GM12878 (cell line): ENCODE measurements at regions not wholly inside any gene's neighbourhood (a gene's known extent, or its start where the extent isn't known, plus 50 kb on each side); places are given as distances from the start of the nearest gene placed in this dataset.
"Not testable (repeated sequence)": the region's sequence is repeated elsewhere in the genome, so short reads cannot be mapped to it uniquely, and the experiment has no call there.

Experiments
- ATAC-seq: fragments of 200-7000 bp; cut with Tn5 transposase; 3 replicates; pipeline ENCODE4 v1.9.1; 2020; ENCODE audit warnings: mild to moderate bottlenecking, moderate library complexity
- BruUV-seq: library from RNA; stranded (reverse); fragments of 400-500 nt; replicated peaks from 2 replicates; lab custom pipeline; 2021; lab: Mats Ljungman, UMichigan
- CTCF ChIA-PET: fragments of 300-600 bp; sonication (Branson Sonifier 250); formaldehyde crosslinking; extraction: SDS; loops from one replicate; lab custom pipeline; 2021; ENCODE audit warnings: inconsistent platforms; lab: Yijun Ruan, JAX
- POLR2A ChIA-PET: fragments of 350-600 bp; formaldehyde crosslinking; extraction: SDS; loops from one replicate; lab custom pipeline; 2021; ENCODE audit warnings: inconsistent platforms; lab: Charles Lee
- RAD21 ChIA-PET: fragments of 300-600 bp; sonication (Branson Sonifier 250); formaldehyde crosslinking; loops from one replicate; lab custom pipeline; 2023; ENCODE audit warnings: antibody characterized with exemption; ENCODE audit not compliant: unreplicated experiment; lab: Charles Lee
- SMC1A ChIA-PET: fragments of 300-600 bp; sonication (Branson Sonifier 250); formaldehyde crosslinking; loops from one replicate; lab custom pipeline; 2023; ENCODE audit not compliant: unreplicated experiment, uncharacterized antibody; lab: Charles Lee
- DNase-seq: peaks from one replicate; pipeline ENCODE4 v3.0.0-alpha.2; 2011; ENCODE audit warnings: low read depth, low spot score
- FAIRE-seq: peaks from 3 replicates; lab custom pipeline; 2011; peaks lifted over from hg19 to GRCh38; lab: Jason Lieb, UNC
- H2AFZ ChIP-seq: 2 replicates; pipeline ENCODE4 v1.6.0; 2011; ENCODE audit warnings: low read depth, low read length, control low read depth; ENCODE audit not compliant: control insufficient read depth
- H3K27ac ChIP-seq: 2 replicates; pipeline ENCODE4 v1.5.1; 2011; ENCODE audit warnings: control low read depth; ENCODE audit not compliant: control insufficient read depth, insufficient read depth
- H3K27me3 ChIP-seq, 2 experiments: replicated peaks in 1 of 2; 2 replicates each; pipeline versions ENCODE4 v1.6.0 to v1.6.1; 2011; ENCODE audit warnings: low read length in 1 of 2; ENCODE audit not compliant: control insufficient read depth in 2 of 2, insufficient read depth in 2 of 2
- H3K36me3 ChIP-seq, 2 experiments: 2 replicates each; pipeline ENCODE4 v1.5.1; 2011; ENCODE audit warnings: low read length in 1 of 2; ENCODE audit not compliant: control insufficient read depth in 2 of 2, insufficient read depth in 2 of 2
- H3K4me1 ChIP-seq: 2 replicates; pipeline ENCODE4 v1.6.1; 2011; ENCODE audit warnings: mild to moderate bottlenecking, low read length, moderate library complexity, mixed read lengths; ENCODE audit not compliant: control insufficient read depth, insufficient read depth
- H3K4me2 ChIP-seq: 2 replicates; pipeline ENCODE4 v1.6.0; 2011; ENCODE audit warnings: control low read depth; ENCODE audit not compliant: control insufficient read depth, insufficient read depth
- H3K4me3 ChIP-seq: fragments of 200-600 bp; sonication (generic); 2 replicates; pipeline ENCODE4 v1.5.1; 2016
- H3K79me2 ChIP-seq: 2 replicates; pipeline ENCODE4 v1.6.0; 2011; ENCODE audit warnings: low read length; ENCODE audit not compliant: control insufficient read depth, insufficient read depth
- H3K9ac ChIP-seq: 2 replicates; pipeline ENCODE4 v1.8.0; 2011; ENCODE audit warnings: low read length, control low read depth, mixed read lengths; ENCODE audit not compliant: control insufficient read depth, insufficient read depth
- H3K9me3 ChIP-seq: replicated peaks from 3 replicates; pipeline ENCODE4 v1.5.1; 2011; ENCODE audit warnings: mild to moderate bottlenecking, low read length; ENCODE audit not compliant: control insufficient read depth, insufficient read depth
- H4K20me1 ChIP-seq: 2 replicates; pipeline ENCODE4 v1.6.0; 2011; ENCODE audit not compliant: control insufficient read depth, insufficient read depth
- DPF2 ChIP-seq: fragments of 450-650 bp; IDR thresholded peaks from 2 replicates; pipeline ENCODE4 v1.6.1; 2017; ENCODE audit warnings: mild to moderate bottlenecking
- EED ChIP-seq: sonication (generic); IDR thresholded peaks from 2 replicates; pipeline ENCODE4 v1.6.1; 2016; ENCODE audit warnings: antibody characterized with exemption, low read depth
- EP300 ChIP-seq, 2 experiments: fragments of 150-350 bp in 1 of 2; IDR thresholded peaks; 2 replicates each; pipeline ENCODE4 v1.6.1; 2011 to 2012; ENCODE audit warnings: low read depth in 2 of 2, low read length in 2 of 2, borderline replicate concordance in 1 of 2, improper control_type of control experiment in 1 of 2, inconsistent platforms in 1 of 2; ENCODE audit not compliant: control insufficient read depth in 1 of 2
- HDAC2 ChIP-seq: fragments of 200-600 bp; sonication (generic); IDR thresholded peaks from 2 replicates; pipeline ENCODE4 v1.6.1; 2017
- IKZF1 ChIP-seq: fragments of 450-650 bp; conservative IDR thresholded peaks from 2 replicates; pipeline ENCODE4 v1.6.1; 2017; ENCODE audit warnings: antibody characterized with exemption, mild to moderate bottlenecking
- NBN ChIP-seq: fragments of 450-650 bp; IDR thresholded peaks from 2 replicates; pipeline ENCODE4 v1.6.1; 2016
- NFYB ChIP-seq: IDR thresholded peaks from 2 replicates; pipeline ENCODE4 v1.6.1; 2011; ENCODE audit warnings: low read depth, mild to moderate bottlenecking, low read length, improper control_type of control experiment, moderate library complexity; ENCODE audit not compliant: insufficient read depth
- NR2F1 ChIP-seq: fragments of 450-650 bp; conservative IDR thresholded peaks from 2 replicates; pipeline ENCODE4 v1.6.1; 2017; ENCODE audit warnings: mild to moderate bottlenecking
- RB1 ChIP-seq: fragments of 450-650 bp; formaldehyde crosslinking; IDR thresholded peaks from 2 replicates; pipeline ENCODE4 v1.6.1; 2017; ENCODE audit warnings: mild to moderate bottlenecking, borderline replicate concordance
- SREBF1 ChIP-seq: IDR thresholded peaks from 2 replicates; pipeline ENCODE4 v1.6.1; 2012; ENCODE audit warnings: mild to moderate bottlenecking, low read length
- WGBS: methylation state at CpG from one replicate; pipeline ENCODE4 v1.1.6; 2016; ENCODE audit warnings: low lambda C conversion rate; ENCODE audit not compliant: insufficient replicate concordance, insufficient coverage; ENCODE audit errors: missing lambda C conversion rate; 5-methylcytosine and 5-hydroxymethylcytosine counted together
- in situ Hi-C: fragments of 300-500 bp; cut with MboI; formaldehyde crosslinking; loops from 9 replicates; pipeline ENCODE4 v1.14.3; 2018; ENCODE audit warnings: mixed read lengths
- intact Hi-C: fragments of 100-400 bp; cut with micrococcal nuclease; formaldehyde crosslinking; loops from one replicate; pipeline ENCODE4 v1.14.2; 2022; ENCODE audit not compliant: unreplicated experiment
- TF ChIP-seq, protein P1 (sequence below): IDR thresholded peaks from 2 replicates; pipeline ENCODE4 v1.6.1; 2012; ENCODE audit warnings: low read depth, low read length, improper control_type of control experiment
- TF ChIP-seq, protein P2 (sequence below): IDR thresholded peaks from 2 replicates; pipeline ENCODE4 v1.6.1; 2012; ENCODE audit warnings: low read depth, low read length, improper control_type of control experiment

DNA sequence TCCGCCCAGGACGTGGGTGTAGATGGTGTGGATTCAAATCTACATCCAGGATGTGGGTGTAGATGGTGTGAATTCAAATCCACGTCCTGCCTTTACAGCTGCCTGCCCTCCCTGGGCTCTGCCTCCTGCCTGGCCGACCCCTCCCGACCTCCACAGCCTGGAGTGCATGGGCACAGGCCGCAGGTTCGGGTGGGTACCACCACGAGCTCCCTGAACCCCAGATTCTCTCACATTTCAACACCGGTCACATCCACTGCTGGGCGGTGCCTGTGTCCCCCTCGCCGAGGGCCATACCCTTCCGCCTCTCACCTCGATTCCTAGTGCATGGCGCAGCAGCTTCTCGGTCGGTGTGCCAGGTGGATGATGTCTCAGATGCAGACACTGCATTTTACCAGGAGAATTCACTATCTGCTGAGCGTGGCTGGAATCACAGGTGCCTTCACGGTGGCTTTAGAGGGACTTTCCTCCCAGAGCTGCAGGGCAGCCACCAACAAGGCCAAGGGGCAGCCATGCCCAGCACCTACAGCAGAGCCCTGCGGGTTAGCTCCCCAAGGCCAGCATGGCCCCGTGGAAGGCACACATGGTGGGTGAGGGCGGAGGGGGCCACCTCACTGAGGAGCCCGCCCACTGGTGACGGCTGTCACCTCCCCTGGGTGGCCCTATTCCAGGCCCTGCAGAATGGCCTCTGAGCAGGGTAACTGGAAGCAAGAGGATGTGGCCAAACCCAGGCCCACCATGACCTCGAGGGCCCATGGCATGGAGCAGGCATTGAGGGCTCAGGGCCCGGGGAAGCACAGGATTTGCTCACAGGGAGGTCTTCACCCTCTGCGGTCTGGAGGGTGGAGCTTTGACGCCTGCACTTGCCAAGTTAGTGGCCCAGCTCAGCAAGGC is 638.5 kb downstream of the TBC1D22A start:
- FAIRE-seq (no peak), DNase-seq (no peak), ATAC-seq (no peak)
- no peaks in the 10 kb centered on the region; the same call in 2 of the 3 replicates for H3K9me3 ChIP-seq
- H3K4me3 ChIP-seq: no peak overlapping the region
- in situ Hi-C loops: no loop called here
- H4K20me1 ChIP-seq: no peaks in the 10 kb centered on the region
- H3K9ac ChIP-seq: no peak overlapping the region
- WGBS: 28% methylated on average over 27 of the region's 28 CpGs
- ChIA-PET RAD21 (no interaction called here), POLR2A (no interaction called here), CTCF (interaction anchor here (0.6 kb wide), 1 partner anchor 1224 kb away, joined by 3 read pairs; no protein-coding TSS in a partner anchor), SMC1A (no interaction called here)
- no peaks in the 10 kb centered on the region for H3K4me1 ChIP-seq
- H3K27ac ChIP-seq: no peak overlapping the region
- H3K36me3 ChIP-seq: no peaks in the 10 kb centered on the region
- intact Hi-C loops: loop anchor here (10.0 kb wide), 1 partner anchor 1094 kb away; no protein-coding TSS in a partner anchor
- H3K27me3 ChIP-seq: no peaks in the 10 kb centered on the region
- no peak overlapping the region for H3K4me2 ChIP-seq
- TF ChIP-seq HDAC2: no peak
- TF ChIP-seq IKZF1: no peak
- TF ChIP-seq, protein P1, sequence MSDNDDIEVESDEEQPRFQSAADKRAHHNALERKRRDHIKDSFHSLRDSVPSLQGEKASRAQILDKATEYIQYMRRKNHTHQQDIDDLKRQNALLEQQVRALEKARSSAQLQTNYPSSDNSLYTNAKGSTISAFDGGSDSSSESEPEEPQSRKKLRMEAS: no peak
- TF ChIP-seq NFYB: no peak
- no peak for TF ChIP-seq RB1
- TF ChIP-seq, protein P2, sequence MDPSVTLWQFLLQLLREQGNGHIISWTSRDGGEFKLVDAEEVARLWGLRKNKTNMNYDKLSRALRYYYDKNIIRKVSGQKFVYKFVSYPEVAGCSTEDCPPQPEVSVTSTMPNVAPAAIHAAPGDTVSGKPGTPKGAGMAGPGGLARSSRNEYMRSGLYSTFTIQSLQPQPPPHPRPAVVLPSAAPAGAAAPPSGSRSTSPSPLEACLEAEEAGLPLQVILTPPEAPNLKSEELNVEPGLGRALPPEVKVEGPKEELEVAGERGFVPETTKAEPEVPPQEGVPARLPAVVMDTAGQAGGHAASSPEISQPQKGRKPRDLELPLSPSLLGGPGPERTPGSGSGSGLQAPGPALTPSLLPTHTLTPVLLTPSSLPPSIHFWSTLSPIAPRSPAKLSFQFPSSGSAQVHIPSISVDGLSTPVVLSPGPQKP: no peak
- no peak for TF ChIP-seq NBN
- no peak for TF ChIP-seq SREBF1
- TF ChIP-seq EP300 (IDR thresholded peaks at IDR 0.05; ENCODE audit: borderline replicate concordance in 1 of 2, control insufficient read depth in 1 of 2, low read depth in 2 of 2, low read length in 2 of 2): no peak
- no peak for TF ChIP-seq NR2F1
- no peak for TF ChIP-seq DPF2
- no peak for TF ChIP-seq EED
- BruUV-seq: no TSS peak
- no peaks in the 10 kb centered on the region for H3K79me2 ChIP-seq
- no peak overlapping the region for H2AFZ ChIP-seq

DNA sequence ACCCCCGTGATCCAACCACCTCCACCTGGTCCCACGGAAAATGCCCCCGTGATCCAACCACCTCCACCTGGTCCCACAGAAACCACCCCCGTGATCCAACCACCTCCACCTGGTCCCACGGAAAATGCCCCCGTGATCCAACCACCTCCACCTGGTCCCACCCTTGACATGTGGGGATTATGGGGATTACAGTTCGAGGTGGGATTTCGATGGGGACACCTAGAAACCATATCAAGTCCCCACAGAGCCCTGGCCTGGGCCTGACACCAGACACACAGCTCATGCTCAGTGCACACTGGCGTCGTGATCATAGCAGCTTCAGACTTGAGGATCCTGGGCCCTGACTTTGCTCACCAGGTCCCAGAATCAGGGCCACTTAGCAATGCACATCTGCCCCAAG is 637.7 kb downstream of the TBC1D22A start:
- H3K27ac ChIP-seq, SMC1A ChIA-PET, H3K79me2 ChIP-seq, H3K4me1 ChIP-seq, H3K27me3 ChIP-seq, POLR2A ChIA-PET, ATAC-seq, H4K20me1 ChIP-seq, H2AFZ ChIP-seq, H3K36me3 ChIP-seq, CTCF ChIA-PET, H3K9me3 ChIP-seq, DNase-seq, H3K4me2 ChIP-seq, FAIRE-seq, in situ Hi-C loops, H3K4me3 ChIP-seq, H3K9ac ChIP-seq, BruUV-seq, RAD21 ChIA-PET: not testable (repeated sequence)
- 17% methylated on average over 9 of the region's 10 CpGs for WGBS
- intact Hi-C loops: loop anchor here (10.0 kb wide), 1 partner anchor 1095 kb away; no protein-coding TSS in a partner anchor
